CD4-positive, CD25-positive, alpha-beta regulatory T cell (primary cell): ENCODE measurements at regions not wholly inside any gene's neighbourhood (a gene's known extent, or its start where the extent isn't known, plus 50 kb on each side); places are given as distances from the start of the nearest gene placed in this dataset.
A peak's percentile ranks its signal among the peaks of the same experiment; 100 is the strongest.
"Not testable (repeated sequence)": the region's sequence is repeated elsewhere in the genome, so short reads cannot be mapped to it uniquely, and the experiment has no call there.

Experiments used
- ATAC-seq, 2 donors: fragments of 150-1000 bp; cut with Tn5 transposase; one replicate each; pipeline ENCODE4 v1.10.0; 2021; ENCODE audit warnings: low read depth in 2 of 2, moderate number of reproducible peaks in 2 of 2, moderate library complexity in 1 of 2
- DNase-seq, 3 donors: peaks; one replicate each; pipeline versions ENCODE4 v3.0.0 to v3.0.0-alpha.2; 2012 to 2022; ENCODE audit warnings: mixed read lengths in 1 of 3
- H3K27ac ChIP-seq: one replicate; pipeline ENCODE4 v1.7.0; 2013; ENCODE audit warnings: mild to moderate bottlenecking, low read length; ENCODE audit not compliant: insufficient read depth, poor library complexity, severe bottlenecking
- H3K27me3 ChIP-seq: one replicate; pipeline ENCODE4 v1.7.0; 2013; ENCODE audit warnings: low read length; ENCODE audit not compliant: control insufficient read depth, insufficient read depth
- H3K36me3 ChIP-seq: one replicate; pipeline ENCODE4 v1.7.0; 2013; ENCODE audit warnings: mild to moderate bottlenecking, low read length, moderate library complexity; ENCODE audit not compliant: control insufficient read depth, insufficient read depth
- H3K4me1 ChIP-seq: 2 replicates; pipeline ENCODE4 v1.7.0; 2013; ENCODE audit warnings: mild to moderate bottlenecking, low read length; ENCODE audit not compliant: insufficient read depth, control insufficient read depth, poor library complexity, severe bottlenecking
- H3K4me3 ChIP-seq: one replicate; pipeline ENCODE4 v1.7.0; 2013; ENCODE audit warnings: low read depth, mild to moderate bottlenecking, low read length, moderate library complexity
- H3K9me3 ChIP-seq, 2 experiments: 1 replicate in 1 of 2; 2 replicates in 1 of 2; pipeline ENCODE4 v1.7.0; 2013; ENCODE audit warnings: low read length in 2 of 2, mild to moderate bottlenecking in 1 of 2, moderate library complexity in 1 of 2; ENCODE audit not compliant: control insufficient read depth in 2 of 2
- H3K27ac Mint-ChIP-seq, 3 donors: one replicate each; pipeline ENCODE4 v1.8.0; 2020 to 2022; ENCODE audit warnings: mild to moderate bottlenecking in 3 of 3, mixed read lengths in 3 of 3, moderate library complexity in 2 of 3
- H3K27me3 Mint-ChIP-seq: one replicate; pipeline ENCODE4 v1.8.0; 2022; ENCODE audit warnings: mild to moderate bottlenecking, mixed read lengths
- H3K36me3 Mint-ChIP-seq: one replicate; pipeline ENCODE4 v1.8.0; 2020; ENCODE audit warnings: mixed read lengths
- H3K4me1 Mint-ChIP-seq, 4 donors: one replicate each; pipeline ENCODE4 v1.8.0; 2020 to 2022; ENCODE audit warnings: mixed read lengths in 4 of 4, mild to moderate bottlenecking in 1 of 4
- H3K4me3 Mint-ChIP-seq, 4 donors: one replicate each; pipeline ENCODE4 v1.8.0; 2020 to 2022; ENCODE audit warnings: mild to moderate bottlenecking in 4 of 4, mixed read lengths in 4 of 4, moderate library complexity in 3 of 4
- H3K9me3 Mint-ChIP-seq, 7 donors: one replicate each; pipeline ENCODE4 v1.8.0; 2020 to 2022; ENCODE audit warnings: mixed read lengths in 7 of 7, mild to moderate bottlenecking in 3 of 7, moderate library complexity in 2 of 7

DNA sequence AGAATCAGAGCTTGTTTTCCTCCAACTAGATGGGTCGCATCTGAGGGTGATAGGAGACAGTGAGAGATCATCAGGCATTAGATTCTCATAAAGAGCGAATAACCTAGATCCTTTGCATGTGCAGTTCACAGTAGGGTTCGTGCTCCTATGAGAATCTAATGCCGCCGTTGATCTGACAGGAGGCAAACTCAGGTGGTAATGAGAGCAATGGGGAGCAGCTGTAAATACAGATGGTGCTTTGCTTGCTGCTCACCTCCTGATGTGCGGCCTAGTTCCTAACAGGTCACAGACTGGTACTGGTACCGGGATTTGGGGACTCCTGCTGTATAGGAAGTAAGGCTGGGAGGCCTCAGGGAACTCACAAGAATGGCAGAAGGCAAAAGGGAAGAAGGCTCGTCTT lies 276.5 kb downstream of the FAT4 start:
- Histone ChIP-seq H3K4me3 (no peak overlapping the region), H3K36me3 (no peaks in the 10 kb centered on the region), H3K27me3 (no peaks in the 10 kb centered on the region), H3K27ac (no peak overlapping the region), H3K4me1 (no peaks in the 10 kb centered on the region), H3K9me3 (peaks cover 0 to 2% of the 10 kb centered on the region in 2 experiments)
- Mint-ChIP-seq H3K36me3 (no peaks in the 10 kb centered on the region), H3K4me3 (no peak overlapping the region), H3K27me3 (no peaks in the 10 kb centered on the region), H3K9me3 (peaks cover 0 to 7% (median 4%) of the 10 kb centered on the region in 7 donors), H3K27ac (peak overlapping the region in 1 of 3 donors; percentile 60), H3K4me1 (no peaks in the 10 kb centered on the region)
- ATAC-seq (no peak), DNase-seq (no peak)

DNA sequence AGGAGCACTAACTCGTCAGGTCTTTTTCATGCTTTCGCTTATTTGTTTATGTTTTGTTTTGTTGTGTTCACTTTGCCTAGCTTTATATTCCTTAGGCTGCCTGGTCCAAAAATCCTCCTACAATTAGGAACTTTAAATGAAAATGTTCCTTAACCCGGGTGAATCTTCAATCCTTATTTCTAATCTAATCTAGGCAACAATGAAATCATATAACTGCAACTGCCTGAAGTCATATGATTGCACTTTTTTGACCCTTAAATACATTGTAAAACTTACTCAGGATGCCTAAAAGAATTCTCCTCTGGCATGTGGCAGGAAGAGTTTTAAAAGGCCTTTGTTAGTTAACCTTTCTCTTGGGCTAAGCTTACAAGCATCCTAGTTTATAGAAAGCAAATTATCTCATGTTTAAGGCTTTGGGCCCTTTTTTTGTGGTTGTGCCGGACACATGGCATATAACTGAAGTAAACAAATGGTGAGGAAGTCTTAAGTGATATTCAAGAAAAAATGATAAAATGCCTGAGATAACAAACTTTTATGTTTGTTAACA lies 279.4 kb downstream of the FAT4 start:
- Histone ChIP-seq H3K9me3 (peaks cover 0 to 2% of the 10 kb centered on the region in 2 experiments), H3K4me3 (no peak overlapping the region), H3K27ac (no peak overlapping the region), H3K36me3 (no peaks in the 10 kb centered on the region), H3K4me1 (no peaks in the 10 kb centered on the region), H3K27me3 (no peaks in the 10 kb centered on the region)
- Mint-ChIP-seq H3K27me3 (no peaks in the 10 kb centered on the region), H3K27ac (no peak overlapping the region), H3K36me3 (no peaks in the 10 kb centered on the region), H3K9me3 (peaks cover 0 to 7% (median 3%) of the 10 kb centered on the region in 7 donors), H3K4me3 (no peak overlapping the region), H3K4me1 (no peaks in the 10 kb centered on the region)
- DNase-seq, result no peak
- no peak for ATAC-seq

DNA sequence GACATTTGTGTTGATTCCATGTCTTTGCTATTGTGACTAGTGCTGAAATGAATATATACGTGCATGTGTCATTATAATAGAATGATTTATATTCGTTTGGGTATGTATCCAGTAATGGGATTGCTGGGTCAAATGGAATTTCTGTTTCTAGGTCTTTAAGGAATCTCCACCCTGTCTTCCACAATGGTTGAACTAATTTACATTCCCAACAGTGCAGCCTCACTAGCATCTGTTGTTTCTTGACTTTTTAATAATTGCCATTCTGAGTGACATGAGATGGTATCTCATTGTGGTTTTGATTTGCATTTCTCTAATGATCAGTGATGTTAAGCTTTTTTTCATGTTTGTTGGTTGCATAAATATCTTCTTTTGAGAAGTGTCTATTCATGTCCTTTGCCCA lies 291.2 kb downstream of the FAT4 start:
- peaks cover 0 to 11% (median 5%) of the 10 kb centered on the region in 7 donors for H3K9me3 Mint-ChIP-seq
- ATAC-seq, H3K27ac ChIP-seq, H3K27me3 ChIP-seq, H3K4me3 ChIP-seq, H3K4me1 ChIP-seq, H3K27me3 Mint-ChIP-seq, H3K27ac Mint-ChIP-seq, H3K36me3 ChIP-seq, H3K9me3 ChIP-seq, DNase-seq, H3K4me1 Mint-ChIP-seq, H3K4me3 Mint-ChIP-seq, H3K36me3 Mint-ChIP-seq: not testable (repeated sequence)

DNA sequence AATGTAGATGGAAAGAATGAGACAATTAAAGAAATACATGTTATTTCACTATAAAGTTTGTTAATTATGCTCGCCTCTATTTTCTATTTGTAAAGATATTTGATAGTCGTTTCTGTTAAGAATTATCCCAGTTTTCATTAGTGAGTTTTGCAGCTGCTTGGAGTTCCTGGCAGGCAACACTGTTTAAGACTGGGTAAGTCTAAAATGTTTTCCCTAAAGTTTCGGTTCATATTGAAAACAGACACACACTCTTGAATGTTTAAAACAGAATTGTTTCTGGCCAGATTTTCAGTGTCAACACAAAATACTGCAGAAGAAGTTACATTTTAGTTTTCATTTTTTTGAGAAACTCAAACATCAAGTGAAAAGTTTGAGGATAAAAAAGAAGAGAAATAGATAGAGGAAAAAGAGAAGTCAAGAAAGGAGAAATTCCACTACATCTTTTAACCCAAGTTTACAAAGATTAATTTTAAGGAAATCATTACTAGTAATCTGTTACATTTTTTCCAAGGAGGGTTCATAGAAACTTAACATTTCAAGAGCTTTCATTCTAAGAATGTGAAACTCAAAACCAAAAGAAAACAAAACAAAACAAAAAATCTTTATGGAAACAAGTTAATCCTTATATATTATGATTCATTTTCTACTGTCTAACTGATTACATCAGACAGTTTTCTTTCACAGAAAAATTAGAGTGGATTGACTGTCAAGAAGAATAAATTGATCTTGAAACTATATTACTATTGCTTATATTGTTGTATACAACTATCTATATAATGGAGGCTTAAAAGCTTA lies 305.5 kb downstream of the FAT4 start:
- Mint-ChIP-seq H3K27me3 (no peaks in the 10 kb centered on the region), H3K27ac (no peak overlapping the region)

DNA sequence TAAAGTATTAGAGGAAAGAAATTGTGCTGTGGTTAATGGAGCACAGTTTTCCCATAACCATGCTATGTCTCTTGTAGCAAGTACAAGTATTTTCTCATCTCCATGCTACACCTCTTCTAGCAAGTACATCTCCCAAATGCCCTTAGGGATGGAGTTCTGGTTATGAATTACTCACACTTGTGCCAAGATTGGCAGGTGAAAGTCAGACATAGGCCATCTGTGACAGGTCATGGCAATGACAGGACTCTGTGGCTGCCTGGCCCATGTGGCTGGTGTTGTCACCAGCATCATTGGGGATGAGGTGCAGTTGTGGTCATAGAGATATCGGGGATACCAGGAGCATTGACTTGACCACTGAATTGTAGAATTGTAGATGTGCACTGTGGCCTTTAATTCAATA lies 310.2 kb downstream of the FAT4 start:
- Histone ChIP-seq H3K4me1 (no peaks in the 10 kb centered on the region), H3K27ac (no peak overlapping the region), H3K4me3 (no peak overlapping the region), H3K9me3 (no peaks in the 10 kb centered on the region), H3K36me3 (no peaks in the 10 kb centered on the region), H3K27me3 (no peaks in the 10 kb centered on the region)
- DNase-seq (no peak), ATAC-seq (no peak)
- Mint-ChIP-seq H3K9me3 (peaks cover 0 to 10% (median 6%) of the 10 kb centered on the region in 7 donors), H3K27me3 (no peaks in the 10 kb centered on the region), H3K4me3 (no peak overlapping the region), H3K27ac (no peak overlapping the region), H3K36me3 (no peaks in the 10 kb centered on the region), H3K4me1 (no peaks in the 10 kb centered on the region)

More for the DNA sequence above, 305.5 kb downstream of the FAT4 start:
- H3K27ac ChIP-seq, result no peak overlapping the region
- H3K27me3 ChIP-seq, result no peaks in the 10 kb centered on the region
- ATAC-seq, result no peak
- H3K9me3 ChIP-seq, result peaks cover 0 to 4% of the 10 kb centered on the region in 2 experiments
- H3K36me3 Mint-ChIP-seq, result no peaks in the 10 kb centered on the region
- H3K4me3 ChIP-seq, result no peak overlapping the region
- no peak overlapping the region for H3K4me3 Mint-ChIP-seq
- H3K36me3 ChIP-seq, result no peaks in the 10 kb centered on the region
- H3K9me3 Mint-ChIP-seq, result peaks cover 0 to 5% (median 4%) of the 10 kb centered on the region in 7 donors
- no peaks in the 10 kb centered on the region for H3K4me1 ChIP-seq
- DNase-seq, result no peak
- H3K4me1 Mint-ChIP-seq, result no peaks in the 10 kb centered on the region

DNA sequence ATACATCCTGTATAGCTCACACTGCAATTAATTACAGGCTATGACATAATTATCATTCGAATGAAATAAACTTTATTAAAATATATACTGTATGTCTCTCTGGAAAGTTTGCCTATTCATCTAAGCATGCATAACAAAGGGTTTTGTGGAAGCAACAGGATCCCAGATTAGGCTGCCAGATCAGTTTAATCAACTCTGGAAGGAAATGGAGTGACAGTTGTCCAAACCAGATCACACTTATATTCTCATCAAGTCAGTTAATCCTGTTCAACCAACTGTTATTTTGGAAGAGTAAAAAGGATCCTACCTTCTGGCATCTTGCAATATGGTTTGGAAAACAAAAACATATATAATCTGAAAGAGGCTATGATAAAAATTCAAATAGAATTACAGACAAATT lies 312.2 kb downstream of the FAT4 start:
- H3K4me3 Mint-ChIP-seq, result no peak overlapping the region
- Histone ChIP-seq H3K4me1 (no peaks in the 10 kb centered on the region), H3K4me3 (no peak overlapping the region), H3K9me3 (peaks cover 0 to 2% of the 10 kb centered on the region in 2 experiments), H3K27me3 (no peaks in the 10 kb centered on the region), H3K27ac (no peak overlapping the region), H3K36me3 (no peaks in the 10 kb centered on the region)
- peaks cover 0 to 7% (median 6%) of the 10 kb centered on the region in 7 donors for H3K9me3 Mint-ChIP-seq
- H3K27me3 Mint-ChIP-seq, result no peaks in the 10 kb centered on the region
- no peaks in the 10 kb centered on the region for H3K4me1 Mint-ChIP-seq
- DNase-seq (no peak), ATAC-seq (no peak)
- no peak overlapping the region for H3K27ac Mint-ChIP-seq
- no peaks in the 10 kb centered on the region for H3K36me3 Mint-ChIP-seq

DNA sequence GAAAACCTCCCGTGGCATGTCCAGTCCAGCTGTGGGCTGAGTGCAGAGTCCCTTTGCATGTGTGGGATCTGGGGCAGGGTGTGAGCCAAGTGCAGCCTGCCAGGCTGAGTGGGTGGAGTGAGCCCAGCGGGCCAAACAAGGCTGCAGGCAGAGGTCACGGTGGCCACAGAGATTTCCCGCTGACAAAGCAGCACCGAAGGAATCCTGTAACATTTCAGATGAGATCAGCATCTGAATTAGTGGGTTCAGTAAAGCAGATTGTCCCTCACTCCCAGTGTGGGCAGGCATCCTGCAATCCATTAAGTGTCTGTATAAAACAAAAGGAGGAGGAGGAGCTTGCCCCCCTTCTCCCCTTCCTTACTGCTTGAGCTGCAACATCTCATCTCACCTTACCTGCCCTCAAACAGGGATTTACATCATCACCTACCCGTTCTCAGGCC lies 324.4 kb downstream of the FAT4 start:
- H3K4me1 Mint-ChIP-seq, result no peaks in the 10 kb centered on the region

DNA sequence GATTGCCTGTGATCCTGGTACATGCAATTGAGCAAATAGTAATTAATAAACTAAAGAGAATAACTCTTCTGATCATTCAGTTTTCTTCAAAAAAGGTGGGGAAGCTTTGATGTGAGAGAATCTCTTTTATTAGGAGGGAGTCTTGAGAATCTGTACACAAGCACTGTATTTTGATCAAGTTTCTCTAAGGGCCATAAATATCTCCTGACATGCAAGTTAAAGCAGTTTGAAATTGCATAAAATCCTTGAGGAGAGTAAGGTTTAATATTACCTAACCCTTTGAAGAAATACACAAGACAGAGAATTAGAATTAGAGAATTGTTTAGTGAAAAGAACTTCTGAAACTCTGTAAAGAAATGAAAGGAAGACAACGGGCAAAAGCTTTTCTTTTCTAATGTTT lies 326.9 kb downstream of the FAT4 start:
- Histone ChIP-seq H3K9me3 (no peaks in the 10 kb centered on the region), H3K4me1 (no peaks in the 10 kb centered on the region), H3K27ac (no peak overlapping the region), H3K4me3 (no peak overlapping the region), H3K27me3 (no peaks in the 10 kb centered on the region), H3K36me3 (no peaks in the 10 kb centered on the region)
- DNase-seq (no peak), ATAC-seq (no peak)
- Mint-ChIP-seq H3K4me3 (no peak overlapping the region), H3K27ac (no peak overlapping the region), H3K27me3 (no peaks in the 10 kb centered on the region), H3K4me1 (no peaks in the 10 kb centered on the region), H3K9me3 (peaks cover 0 to 11% (median 4%) of the 10 kb centered on the region in 7 donors), H3K36me3 (no peaks in the 10 kb centered on the region)

More for the DNA sequence above, 324.4 kb downstream of the FAT4 start:
- H3K27ac ChIP-seq, result no peak overlapping the region
- Mint-ChIP-seq H3K27me3 (no peaks in the 10 kb centered on the region), H3K4me3 (no peak overlapping the region), H3K27ac (peak overlapping the region in 1 of 3 donors; percentile 10), H3K9me3 (peaks cover 0 to 11% (median 4%) of the 10 kb centered on the region in 7 donors), H3K36me3 (no peaks in the 10 kb centered on the region)
- H3K4me3 ChIP-seq, result no peak overlapping the region
- no peak for DNase-seq
- H3K36me3 ChIP-seq, result no peaks in the 10 kb centered on the region
- H3K4me1 ChIP-seq, result no peaks in the 10 kb centered on the region
- H3K9me3 ChIP-seq, result no peaks in the 10 kb centered on the region
- no peak for ATAC-seq
- H3K27me3 ChIP-seq, result no peaks in the 10 kb centered on the region
